H9 (cell line): ENCODE measurements at regions not wholly inside any gene's neighbourhood (a gene's known extent, or its start where the extent isn't known, plus 50 kb on each side); places are given as distances from the start of the nearest gene placed in this dataset.

ENCODE experiments used
- DNase-seq: peaks from one replicate; pipeline ENCODE4 v3.0.0-alpha.2; 2017
- H2AFZ ChIP-seq: one replicate; pipeline ENCODE4 v1.6.1; 2013; ENCODE audit warnings: mild to moderate bottlenecking, low read length, control low read depth, moderate library complexity
- H2AK5ac ChIP-seq: 2 replicates; pipeline ENCODE4 v1.6.1; 2013; ENCODE audit warnings: low read length, control low read depth, mixed read lengths; ENCODE audit not compliant: insufficient read length
- H2BK120ac ChIP-seq: one replicate; pipeline ENCODE4 v1.6.1; 2013; ENCODE audit warnings: low read depth, mild to moderate bottlenecking, low read length, control low read depth, inconsistent platforms; ENCODE audit not compliant: poor library complexity, severe bottlenecking
- H2BK12ac ChIP-seq: 2 replicates; pipeline ENCODE4 v1.6.1; 2013; ENCODE audit warnings: low read length, control low read depth, mixed read lengths, low read depth; ENCODE audit not compliant: insufficient read length
- H2BK15ac ChIP-seq: 2 replicates; pipeline ENCODE4 v1.6.1; 2013; ENCODE audit warnings: low read depth, low read length, control low read depth
- H2BK20ac ChIP-seq: one replicate; pipeline ENCODE4 v1.6.1; 2013; ENCODE audit warnings: low read depth, mild to moderate bottlenecking, low read length, control low read depth, inconsistent platforms; ENCODE audit not compliant: poor library complexity, severe bottlenecking
- H2BK5ac ChIP-seq: 2 replicates; pipeline ENCODE4 v1.6.1; 2013; ENCODE audit warnings: low read length, control low read depth, mixed read lengths; ENCODE audit not compliant: insufficient read length
- H3K14ac ChIP-seq: 2 replicates; pipeline ENCODE4 v1.6.1; 2013; ENCODE audit warnings: low read length, control low read depth; ENCODE audit not compliant: insufficient read depth
- H3K18ac ChIP-seq: 2 replicates; pipeline ENCODE4 v1.6.1; 2013; ENCODE audit warnings: low read depth, mild to moderate bottlenecking, mixed read lengths, low read length, control low read depth; ENCODE audit not compliant: insufficient read length
- H3K23ac ChIP-seq: 2 replicates; pipeline ENCODE4 v1.6.1; 2013; ENCODE audit warnings: low read length, control low read depth, mixed read lengths, low read depth; ENCODE audit not compliant: insufficient read length
- H3K23me2 ChIP-seq: 2 replicates; pipeline ENCODE4 v1.6.1; 2013; ENCODE audit warnings: low read depth, mild to moderate bottlenecking, mixed read lengths, low read length, control low read depth; ENCODE audit not compliant: insufficient read length, poor library complexity, severe bottlenecking
- H3K27ac ChIP-seq: 2 replicates; pipeline ENCODE4 v1.5.1; 2013; ENCODE audit warnings: low read length, control low read depth, mixed read lengths, low read depth; ENCODE audit not compliant: insufficient read length
- H3K27me3 ChIP-seq: 2 replicates; pipeline ENCODE4 v1.6.1; 2013; ENCODE audit warnings: low read length, control low read depth, inconsistent platforms; ENCODE audit not compliant: insufficient read depth
- H3K4ac ChIP-seq: 2 replicates; pipeline ENCODE4 v1.6.1; 2013; ENCODE audit warnings: low read depth, mild to moderate bottlenecking, control low read depth, inconsistent platforms, low read length, moderate library complexity
- H3K4me1 ChIP-seq: 2 replicates; pipeline ENCODE4 v1.6.1; 2013; ENCODE audit warnings: low read length, control low read depth, inconsistent platforms; ENCODE audit not compliant: insufficient read depth
- H3K4me2 ChIP-seq: 2 replicates; pipeline ENCODE4 v1.6.1; 2013; ENCODE audit warnings: low read length, control low read depth, mixed read lengths; ENCODE audit not compliant: insufficient read length, insufficient read depth
- H3K56ac ChIP-seq: 2 replicates; pipeline ENCODE4 v1.6.1; 2013; ENCODE audit warnings: low read depth, mild to moderate bottlenecking, mixed read lengths, low read length, control low read depth; ENCODE audit not compliant: insufficient read length
- H3K79me1 ChIP-seq: 2 replicates; pipeline ENCODE4 v1.6.1; 2013; ENCODE audit warnings: low read depth, mild to moderate bottlenecking, moderate library complexity, low read length, control low read depth, inconsistent platforms; ENCODE audit not compliant: insufficient read depth, poor library complexity, severe bottlenecking
- H3K79me2 ChIP-seq: 2 replicates; pipeline ENCODE4 v1.6.1; 2013; ENCODE audit warnings: low read length, control low read depth, inconsistent platforms; ENCODE audit not compliant: insufficient read depth
- H3K9ac ChIP-seq: 2 replicates; pipeline ENCODE4 v1.6.1; 2013; ENCODE audit warnings: low read length, control low read depth, mixed read lengths; ENCODE audit not compliant: insufficient read length; ENCODE audit errors: extremely low read depth
- H3K9me3 ChIP-seq: one replicate; pipeline ENCODE4 v1.6.1; 2013; ENCODE audit warnings: low read depth, low read length, inconsistent platforms; ENCODE audit not compliant: control insufficient read depth
- H3T11ph ChIP-seq: one replicate; pipeline ENCODE4 v1.6.1; 2013; ENCODE audit warnings: mild to moderate bottlenecking, low read length, control low read depth, inconsistent platforms
- H4K20me1 ChIP-seq: one replicate; pipeline ENCODE4 v1.6.1; 2013; ENCODE audit not compliant: control insufficient read depth, insufficient read length, insufficient read depth
- H4K5ac ChIP-seq: 2 replicates; pipeline ENCODE4 v1.6.1; 2013; ENCODE audit warnings: low read depth, mild to moderate bottlenecking, mixed read lengths, low read length, control low read depth; ENCODE audit not compliant: insufficient read length
- H4K8ac ChIP-seq: replicated peaks from 2 replicates; pipeline ENCODE4 v1.6.1; 2013; ENCODE audit warnings: low read length, control low read depth, mixed read lengths, low read depth; ENCODE audit not compliant: insufficient read length
- H4K91ac ChIP-seq: 2 replicates; pipeline ENCODE4 v1.6.1; 2013; ENCODE audit warnings: low read depth, mild to moderate bottlenecking, moderate library complexity, mixed read lengths, low read length, control low read depth; ENCODE audit not compliant: insufficient read length
- H3K27ac Mint-ChIP-seq, 3 experiments: 2 replicates in 2 of 3; 3 replicates in 1 of 3; pipeline ENCODE4 v1.8.0; 2020 to 2021; ENCODE audit warnings: mixed read lengths in 3 of 3, mild to moderate bottlenecking in 1 of 3, moderate library complexity in 1 of 3
- H3K27me3 Mint-ChIP-seq: 2 replicates; pipeline ENCODE4 v1.8.0; 2021; ENCODE audit warnings: low read depth, mild to moderate bottlenecking, moderate library complexity, mixed read lengths
- H3K36me3 Mint-ChIP-seq, 3 experiments: 2 replicates in 2 of 3; 3 replicates in 1 of 3; pipeline ENCODE4 v1.8.0; 2020 to 2021; ENCODE audit warnings: low read depth in 3 of 3, mixed read lengths in 3 of 3; ENCODE audit not compliant: insufficient read depth in 1 of 3
- H3K4me1 Mint-ChIP-seq, 2 experiments: 2 replicates each; pipeline ENCODE4 v1.8.0; 2020; ENCODE audit warnings: mixed read lengths in 2 of 2
- H3K4me3 Mint-ChIP-seq, 2 experiments: 2 replicates in 1 of 2; 3 replicates in 1 of 2; pipeline ENCODE4 v1.8.0; 2020 to 2021; ENCODE audit warnings: mild to moderate bottlenecking in 2 of 2, mixed read lengths in 2 of 2, moderate library complexity in 1 of 2
- H3K9me3 Mint-ChIP-seq, 2 experiments: 2 replicates in 1 of 2; 3 replicates in 1 of 2; pipeline ENCODE4 v1.8.0; 2020; ENCODE audit warnings: mild to moderate bottlenecking in 2 of 2, mixed read lengths in 2 of 2, moderate library complexity in 1 of 2
- WGBS: extraction: QIAGEN DNeasy Blood & Tissue Kit; methylation state at CpG from one replicate; pipeline ENCODE4 v1.1.7; 2013; ENCODE audit warnings: missing lambda C conversion rate, low lambda C conversion rate, mixed read lengths; ENCODE audit not compliant: insufficient read length; ENCODE audit errors: extremely low coverage; 5-methylcytosine and 5-hydroxymethylcytosine counted together
- TF ChIP-seq, protein P1 (sequence below): fragments of 200-600 bp; sonication (generic); conservative IDR thresholded peaks from 3 replicates; pipeline ENCODE4 v1.8.0; 2021; ENCODE audit warnings: antibody characterized with exemption, mild to moderate bottlenecking

DNA sequence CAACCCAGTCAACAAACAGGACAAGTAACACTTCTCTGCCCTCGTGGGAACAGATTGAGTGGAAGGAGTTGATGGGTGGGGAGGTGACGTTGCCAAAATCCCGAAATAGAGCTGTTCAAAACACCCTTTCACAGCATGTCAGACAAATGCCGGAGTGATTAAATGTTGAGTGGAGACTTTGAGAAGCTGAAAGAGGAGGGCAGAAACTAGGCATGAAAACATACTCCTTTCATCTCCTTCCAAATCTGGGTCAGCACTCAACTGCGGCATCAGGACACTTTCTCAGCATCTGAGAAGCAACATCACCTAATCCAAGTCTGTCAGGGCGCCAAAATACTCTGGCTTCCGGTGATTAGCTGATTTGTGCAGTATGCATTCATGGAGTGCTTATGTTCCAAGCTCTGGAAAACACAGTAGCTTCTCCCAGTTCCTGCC, 51.5 kb upstream of the MRI1 start:
- no peak overlapping the region for H3K18ac ChIP-seq
- H2BK20ac ChIP-seq, result no peak overlapping the region
- H2AK5ac ChIP-seq, result no peak overlapping the region
- Mint-ChIP-seq H3K4me1 (no peaks in the 10 kb centered on the region), H3K27me3 (peaks cover 6% of the 10 kb centered on the region), H3K27ac (no peak overlapping the region), H3K9me3 (peaks cover 7 to 13% of the 10 kb centered on the region in 2 experiments; a peak in 4 of 5 replicates), H3K36me3 (no peaks in the 10 kb centered on the region; a peak in 1 of 7 replicates), H3K4me3 (no peak overlapping the region)
- DNase-seq, result no peak
- H3K4me1 ChIP-seq, result no peaks in the 10 kb centered on the region
- no peak overlapping the region for H2BK15ac ChIP-seq
- H4K8ac ChIP-seq, result no peak overlapping the region
- H4K91ac ChIP-seq, result no peak overlapping the region
- no peak overlapping the region for H3T11ph ChIP-seq
- no peaks in the 10 kb centered on the region for H3K79me2 ChIP-seq
- no peak overlapping the region for H4K5ac ChIP-seq
- H3K56ac ChIP-seq, result no peak overlapping the region
- no peak overlapping the region for H3K4me2 ChIP-seq
- H3K14ac ChIP-seq, result no peak overlapping the region
- H3K27me3 ChIP-seq, result no peaks in the 10 kb centered on the region
- H2BK12ac ChIP-seq, result no peak overlapping the region
- no peak overlapping the region for H2BK120ac ChIP-seq
- no peak overlapping the region for H3K4ac ChIP-seq
- no peaks in the 10 kb centered on the region for H3K23me2 ChIP-seq
- no peak overlapping the region for H3K23ac ChIP-seq
- no peaks in the 10 kb centered on the region for H3K9me3 ChIP-seq
- TF ChIP-seq, protein P1, sequence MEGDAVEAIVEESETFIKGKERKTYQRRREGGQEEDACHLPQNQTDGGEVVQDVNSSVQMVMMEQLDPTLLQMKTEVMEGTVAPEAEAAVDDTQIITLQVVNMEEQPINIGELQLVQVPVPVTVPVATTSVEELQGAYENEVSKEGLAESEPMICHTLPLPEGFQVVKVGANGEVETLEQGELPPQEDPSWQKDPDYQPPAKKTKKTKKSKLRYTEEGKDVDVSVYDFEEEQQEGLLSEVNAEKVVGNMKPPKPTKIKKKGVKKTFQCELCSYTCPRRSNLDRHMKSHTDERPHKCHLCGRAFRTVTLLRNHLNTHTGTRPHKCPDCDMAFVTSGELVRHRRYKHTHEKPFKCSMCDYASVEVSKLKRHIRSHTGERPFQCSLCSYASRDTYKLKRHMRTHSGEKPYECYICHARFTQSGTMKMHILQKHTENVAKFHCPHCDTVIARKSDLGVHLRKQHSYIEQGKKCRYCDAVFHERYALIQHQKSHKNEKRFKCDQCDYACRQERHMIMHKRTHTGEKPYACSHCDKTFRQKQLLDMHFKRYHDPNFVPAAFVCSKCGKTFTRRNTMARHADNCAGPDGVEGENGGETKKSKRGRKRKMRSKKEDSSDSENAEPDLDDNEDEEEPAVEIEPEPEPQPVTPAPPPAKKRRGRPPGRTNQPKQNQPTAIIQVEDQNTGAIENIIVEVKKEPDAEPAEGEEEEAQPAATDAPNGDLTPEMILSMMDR, result no peak
- H2BK5ac ChIP-seq, result no peak overlapping the region
- H4K20me1 ChIP-seq, result no peaks in the 10 kb centered on the region
- H3K9ac ChIP-seq, result no peak overlapping the region
- H3K79me1 ChIP-seq, result no peaks in the 10 kb centered on the region
- no CpG with 5 or more reads among the region's 7 CpGs for WGBS
- no peak overlapping the region for H3K27ac ChIP-seq
- H2AFZ ChIP-seq, result no peak overlapping the region
